Umbilical cord (tissue), 1 donor: ENCODE measurements at regions not wholly inside any gene's neighbourhood (a gene's known extent, or its start where the extent isn't known, plus 50 kb on each side); places are given as distances from the start of the nearest gene placed in this dataset.
A peak's percentile ranks its signal among the peaks of the same experiment; 100 is the strongest.

Experiments used
- DNase-seq: peaks from one replicate; pipeline ENCODE4 v3.0.0-alpha.2; 2015; ENCODE audit warnings: low spot score

DNA sequence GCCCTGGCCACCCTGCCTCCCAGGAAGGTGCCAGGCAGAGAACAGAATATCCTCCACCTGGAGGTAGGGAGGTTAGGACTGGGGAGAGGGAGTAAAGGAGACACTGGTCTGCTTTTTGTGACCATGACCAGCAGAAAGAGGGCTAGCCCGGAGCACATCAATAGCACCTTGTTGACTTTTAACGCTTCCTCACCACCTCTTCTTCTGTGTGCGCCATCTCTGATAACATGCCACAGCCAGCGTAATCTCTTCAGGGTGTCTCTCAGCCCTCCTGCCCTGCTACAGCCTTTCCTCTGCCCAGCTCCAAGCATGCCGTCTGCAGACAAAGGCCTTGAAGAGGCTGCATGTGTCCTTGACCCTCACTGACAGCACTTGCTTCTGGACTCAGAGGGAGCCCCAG, 50.9 kb upstream of the GJA5 start:
- no peak for DNase-seq

- no peak for DNase-seq
Measured at GRCh38 chr1:147811751-147812150, 51.3 kb upstream of the GJA5 start.

- no peak for DNase-seq
Measured at GRCh38 chr1:147812799-147813198, 52.4 kb upstream of the GJA5 start.

- DNase-seq, result no peak
Measured at GRCh38 chr1:147815503-147815902, 55.1 kb upstream of the GJA5 start.

GRCh38 chr1:147820761-147821297, 60.4 kb upstream of the GJA5 start:
- no peak for DNase-seq

GRCh38 chr1:147821883-147822282, 61.5 kb upstream of the GJA5 start:
- peak; percentile 23 for DNase-seq

DNA sequence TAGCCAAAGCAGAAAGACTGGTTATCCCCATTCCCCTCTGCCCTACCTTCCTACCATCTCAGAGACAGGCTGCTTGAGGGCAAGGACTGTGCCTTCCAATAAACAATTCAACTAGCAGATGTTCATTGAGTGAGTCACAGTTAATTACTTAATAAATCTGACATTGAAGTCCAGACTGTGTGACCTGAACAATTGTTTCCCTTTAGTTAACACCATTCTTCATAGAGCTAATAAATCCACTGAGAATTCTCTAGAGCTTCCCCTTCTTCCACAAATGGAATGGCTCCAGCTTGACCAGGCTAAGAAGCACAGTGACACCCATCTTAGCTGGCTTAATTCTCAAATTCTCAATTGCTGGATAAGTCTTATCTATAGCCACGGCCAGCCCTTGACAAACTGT, 61.9 kb upstream of the GJA5 start:
- DNase-seq, result no peak

- DNase-seq, result no peak
Measured at GRCh38 chr1:147824001-147824400, 63.6 kb upstream of the GJA5 start.

DNA sequence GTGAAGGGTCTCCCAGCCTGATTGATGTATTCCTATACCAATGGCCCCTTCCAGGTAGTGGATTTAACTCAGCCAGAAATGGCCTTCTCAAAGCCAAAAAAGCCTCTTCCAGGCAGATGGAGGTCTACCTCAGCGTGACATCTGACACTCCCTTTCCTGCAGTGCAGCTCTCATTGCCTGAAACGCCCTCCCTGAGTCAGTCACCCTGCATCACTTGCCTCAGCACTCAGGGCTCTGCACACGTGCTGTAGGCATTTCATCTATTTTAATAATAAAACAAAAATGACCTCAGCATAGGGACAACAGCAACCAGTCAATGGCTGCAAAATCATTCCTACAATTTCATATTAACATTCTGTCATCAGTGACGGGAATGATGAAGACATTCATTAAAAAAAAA, 64.4 kb upstream of the GJA5 start:
- no peak for DNase-seq

GRCh38 chr1:147825586-147825985, 65.2 kb upstream of the GJA5 start:
- no peak for DNase-seq

GRCh38 chr1:147826259-147826658, 65.9 kb upstream of the GJA5 start:
- no peak for DNase-seq

DNA sequence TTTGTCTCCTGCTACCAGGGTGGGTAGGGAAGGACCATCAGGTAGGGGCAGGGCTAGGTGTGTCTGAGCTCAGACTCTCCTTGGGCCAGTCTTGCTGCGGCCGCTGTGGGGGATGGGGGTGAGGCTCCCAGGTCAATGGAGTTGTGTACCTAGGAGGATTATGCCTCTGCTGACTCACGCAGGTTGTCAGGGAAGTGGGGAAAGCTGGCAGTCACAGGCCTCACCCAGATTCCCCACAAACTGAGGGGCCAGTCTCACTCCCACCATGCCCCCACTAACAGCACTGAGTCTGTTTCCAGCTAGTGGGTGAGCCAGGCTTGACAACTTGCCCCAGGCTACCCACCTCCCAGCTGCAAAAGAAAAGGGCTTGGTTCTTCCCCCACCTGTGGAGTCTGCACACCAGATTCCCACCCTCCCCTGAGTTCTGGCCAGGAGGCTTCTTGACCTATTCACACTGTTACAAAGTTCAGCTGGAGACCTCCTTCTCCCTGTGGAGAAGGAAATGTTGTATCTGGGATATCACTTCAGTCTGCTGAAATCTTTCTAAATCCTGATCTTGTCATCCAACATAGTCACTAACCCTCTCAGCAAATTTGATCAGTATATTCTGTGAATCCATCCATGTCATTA, 69.2 kb upstream of the GJA8 start:
- DNase-seq, result no peak

DNA sequence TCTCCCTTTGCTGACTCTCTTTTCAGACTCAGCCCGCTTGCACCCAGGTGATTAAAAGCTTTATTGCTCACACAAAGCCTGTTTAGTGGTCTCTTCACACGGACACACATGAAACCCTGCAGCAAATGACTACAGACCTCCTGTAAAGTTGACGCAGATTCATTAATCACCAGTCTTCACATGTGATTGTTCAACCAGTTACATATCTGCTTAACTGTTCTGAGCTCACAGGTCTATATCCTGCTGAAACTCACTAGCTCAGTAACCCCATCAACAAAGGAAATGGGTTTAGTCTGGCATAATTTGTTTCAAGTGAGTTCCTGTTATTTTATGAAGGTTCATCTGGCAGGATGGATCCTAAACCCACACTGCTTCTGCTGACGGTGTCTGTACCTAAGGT, 68.4 kb upstream of the GJA8 start:
- DNase-seq, result no peak

- no peak for DNase-seq
Measured at GRCh38 chr1:147834810-147835209, 67.8 kb upstream of the GJA8 start.

- no peak for DNase-seq
Measured at GRCh38 chr1:147837129-147837963, 65.2 kb upstream of the GJA8 start.

DNA sequence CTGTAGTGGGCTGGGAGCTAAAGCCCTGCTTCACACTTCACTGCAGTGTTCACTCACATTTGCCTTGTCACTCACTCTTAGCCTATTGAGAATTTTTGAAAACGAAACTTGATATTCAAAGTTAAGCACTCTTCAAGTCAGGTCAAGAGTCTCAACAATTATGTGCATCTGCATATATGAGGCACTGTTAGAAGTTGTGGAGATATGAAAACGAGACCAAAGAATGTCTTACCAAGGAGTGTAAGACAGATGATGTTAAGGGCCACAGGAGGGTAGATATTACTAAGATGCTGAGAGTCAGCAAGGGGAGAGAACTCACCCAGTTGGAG, 64.7 kb upstream of the GJA8 start:
- DNase-seq, result no peak

DNA sequence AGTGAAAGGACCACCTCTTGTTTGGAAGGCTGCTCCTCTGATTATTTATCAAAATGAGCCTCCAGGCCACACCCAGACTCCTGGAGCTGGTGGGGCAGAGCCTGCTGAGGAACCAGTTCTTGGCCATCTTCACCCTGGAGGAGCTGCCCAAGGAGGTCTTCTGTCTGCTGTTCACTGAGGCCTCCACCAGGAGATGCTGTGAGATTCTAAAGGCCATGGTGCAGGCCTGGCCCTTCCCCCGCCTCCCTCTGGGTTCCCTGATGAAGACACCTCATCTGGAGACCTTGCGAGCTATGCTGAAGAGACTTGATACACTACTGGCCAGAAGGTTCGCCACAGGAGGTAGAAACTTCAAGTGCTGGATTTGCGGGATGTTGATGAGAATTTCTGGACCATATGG, 61.7 kb upstream of the GJA8 start:
- DNase-seq, result no peak

GRCh38 chr1:147842578-147842977, 60.0 kb upstream of the GJA8 start:
- no peak for DNase-seq

DNA sequence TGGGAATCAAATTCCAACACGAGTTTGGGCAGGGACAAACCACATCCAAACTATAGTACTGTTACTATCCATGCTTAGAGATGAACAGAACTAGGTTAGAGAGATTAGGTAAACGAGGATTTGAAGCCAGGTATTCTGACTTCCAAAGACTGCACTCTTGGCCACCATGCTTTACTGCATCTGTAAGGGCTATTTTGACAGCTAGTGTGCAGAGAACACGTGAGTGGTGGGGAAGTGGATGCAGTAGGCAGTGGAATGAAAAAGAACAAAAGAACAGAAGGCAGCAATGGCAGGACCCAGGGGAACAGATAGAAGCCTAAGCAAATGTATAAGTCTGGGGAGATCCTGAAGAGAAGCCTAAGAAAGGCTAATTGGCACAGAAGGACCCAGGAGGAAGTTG, 59.1 kb upstream of the GJA8 start:
- no peak for DNase-seq

DNA sequence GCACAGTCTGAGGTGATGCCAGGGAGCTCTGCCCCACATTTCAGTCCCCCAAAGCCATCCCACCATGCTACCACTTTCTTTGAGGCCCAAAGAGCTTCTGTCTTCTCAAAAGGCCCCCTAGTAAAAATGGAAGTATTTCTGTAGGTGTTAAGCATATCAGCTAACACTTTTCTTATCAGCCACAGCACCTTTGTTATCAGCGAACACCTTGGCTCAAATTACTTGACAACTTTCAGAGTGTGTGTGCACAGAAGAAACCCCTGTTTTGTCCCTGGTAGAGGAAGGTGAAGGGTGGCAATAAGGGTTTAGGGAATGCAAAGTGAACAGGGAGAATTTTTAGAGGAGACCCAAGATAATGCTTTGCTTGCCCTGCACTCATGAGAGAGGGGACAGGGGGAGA, 54.8 kb upstream of the GJA8 start:
- no peak for DNase-seq

- no peak for DNase-seq
Measured at GRCh38 chr1:147849098-147849895, 53.3 kb upstream of the GJA8 start.

- no peak for DNase-seq
Measured at GRCh38 chr1:147850737-147851136, 51.9 kb upstream of the GJA8 start.

GRCh38 chr1:147851149-147851548, 51.4 kb upstream of the GJA8 start:
- DNase-seq, result no peak
